H9 (cell line): ENCODE measurements at regions not wholly inside any gene's neighbourhood (a gene's known extent, or its start where the extent isn't known, plus 50 kb on each side); places are given as distances from the start of the nearest gene placed in this dataset.

Experiments
- DNase-seq: peaks from one replicate; pipeline ENCODE4 v3.0.0-alpha.2; 2017
- H2AFZ ChIP-seq: one replicate; pipeline ENCODE4 v1.6.1; 2013; ENCODE audit warnings: mild to moderate bottlenecking, low read length, control low read depth, moderate library complexity
- H2AK5ac ChIP-seq: 2 replicates; pipeline ENCODE4 v1.6.1; 2013; ENCODE audit warnings: low read length, control low read depth, mixed read lengths; ENCODE audit not compliant: insufficient read length
- H2BK120ac ChIP-seq: one replicate; pipeline ENCODE4 v1.6.1; 2013; ENCODE audit warnings: low read depth, mild to moderate bottlenecking, low read length, control low read depth, inconsistent platforms; ENCODE audit not compliant: poor library complexity, severe bottlenecking
- H2BK12ac ChIP-seq: 2 replicates; pipeline ENCODE4 v1.6.1; 2013; ENCODE audit warnings: low read length, control low read depth, mixed read lengths, low read depth; ENCODE audit not compliant: insufficient read length
- H2BK15ac ChIP-seq: 2 replicates; pipeline ENCODE4 v1.6.1; 2013; ENCODE audit warnings: low read depth, low read length, control low read depth
- H2BK20ac ChIP-seq: one replicate; pipeline ENCODE4 v1.6.1; 2013; ENCODE audit warnings: low read depth, mild to moderate bottlenecking, low read length, control low read depth, inconsistent platforms; ENCODE audit not compliant: poor library complexity, severe bottlenecking
- H2BK5ac ChIP-seq: 2 replicates; pipeline ENCODE4 v1.6.1; 2013; ENCODE audit warnings: low read length, control low read depth, mixed read lengths; ENCODE audit not compliant: insufficient read length
- H3K14ac ChIP-seq: 2 replicates; pipeline ENCODE4 v1.6.1; 2013; ENCODE audit warnings: low read length, control low read depth; ENCODE audit not compliant: insufficient read depth
- H3K18ac ChIP-seq: 2 replicates; pipeline ENCODE4 v1.6.1; 2013; ENCODE audit warnings: low read depth, mild to moderate bottlenecking, mixed read lengths, low read length, control low read depth; ENCODE audit not compliant: insufficient read length
- H3K23ac ChIP-seq: 2 replicates; pipeline ENCODE4 v1.6.1; 2013; ENCODE audit warnings: low read length, control low read depth, mixed read lengths, low read depth; ENCODE audit not compliant: insufficient read length
- H3K23me2 ChIP-seq: 2 replicates; pipeline ENCODE4 v1.6.1; 2013; ENCODE audit warnings: low read depth, mild to moderate bottlenecking, mixed read lengths, low read length, control low read depth; ENCODE audit not compliant: insufficient read length, poor library complexity, severe bottlenecking
- H3K27ac ChIP-seq: 2 replicates; pipeline ENCODE4 v1.5.1; 2013; ENCODE audit warnings: low read length, control low read depth, mixed read lengths, low read depth; ENCODE audit not compliant: insufficient read length
- H3K27me3 ChIP-seq: 2 replicates; pipeline ENCODE4 v1.6.1; 2013; ENCODE audit warnings: low read length, control low read depth, inconsistent platforms; ENCODE audit not compliant: insufficient read depth
- H3K4ac ChIP-seq: 2 replicates; pipeline ENCODE4 v1.6.1; 2013; ENCODE audit warnings: low read depth, mild to moderate bottlenecking, control low read depth, inconsistent platforms, low read length, moderate library complexity
- H3K4me1 ChIP-seq: 2 replicates; pipeline ENCODE4 v1.6.1; 2013; ENCODE audit warnings: low read length, control low read depth, inconsistent platforms; ENCODE audit not compliant: insufficient read depth
- H3K4me2 ChIP-seq: 2 replicates; pipeline ENCODE4 v1.6.1; 2013; ENCODE audit warnings: low read length, control low read depth, mixed read lengths; ENCODE audit not compliant: insufficient read length, insufficient read depth
- H3K56ac ChIP-seq: 2 replicates; pipeline ENCODE4 v1.6.1; 2013; ENCODE audit warnings: low read depth, mild to moderate bottlenecking, mixed read lengths, low read length, control low read depth; ENCODE audit not compliant: insufficient read length
- H3K79me1 ChIP-seq: 2 replicates; pipeline ENCODE4 v1.6.1; 2013; ENCODE audit warnings: low read depth, mild to moderate bottlenecking, moderate library complexity, low read length, control low read depth, inconsistent platforms; ENCODE audit not compliant: insufficient read depth, poor library complexity, severe bottlenecking
- H3K79me2 ChIP-seq: 2 replicates; pipeline ENCODE4 v1.6.1; 2013; ENCODE audit warnings: low read length, control low read depth, inconsistent platforms; ENCODE audit not compliant: insufficient read depth
- H3K9ac ChIP-seq: 2 replicates; pipeline ENCODE4 v1.6.1; 2013; ENCODE audit warnings: low read length, control low read depth, mixed read lengths; ENCODE audit not compliant: insufficient read length; ENCODE audit errors: extremely low read depth
- H3K9me3 ChIP-seq: one replicate; pipeline ENCODE4 v1.6.1; 2013; ENCODE audit warnings: low read depth, low read length, inconsistent platforms; ENCODE audit not compliant: control insufficient read depth
- H3T11ph ChIP-seq: one replicate; pipeline ENCODE4 v1.6.1; 2013; ENCODE audit warnings: mild to moderate bottlenecking, low read length, control low read depth, inconsistent platforms
- H4K20me1 ChIP-seq: one replicate; pipeline ENCODE4 v1.6.1; 2013; ENCODE audit not compliant: control insufficient read depth, insufficient read length, insufficient read depth
- H4K5ac ChIP-seq: 2 replicates; pipeline ENCODE4 v1.6.1; 2013; ENCODE audit warnings: low read depth, mild to moderate bottlenecking, mixed read lengths, low read length, control low read depth; ENCODE audit not compliant: insufficient read length
- H4K8ac ChIP-seq: replicated peaks from 2 replicates; pipeline ENCODE4 v1.6.1; 2013; ENCODE audit warnings: low read length, control low read depth, mixed read lengths, low read depth; ENCODE audit not compliant: insufficient read length
- H4K91ac ChIP-seq: 2 replicates; pipeline ENCODE4 v1.6.1; 2013; ENCODE audit warnings: low read depth, mild to moderate bottlenecking, moderate library complexity, mixed read lengths, low read length, control low read depth; ENCODE audit not compliant: insufficient read length
- H3K27ac Mint-ChIP-seq, 3 experiments: 2 replicates in 2 of 3; 3 replicates in 1 of 3; pipeline ENCODE4 v1.8.0; 2020 to 2021; ENCODE audit warnings: mixed read lengths in 3 of 3, mild to moderate bottlenecking in 1 of 3, moderate library complexity in 1 of 3
- H3K27me3 Mint-ChIP-seq: 2 replicates; pipeline ENCODE4 v1.8.0; 2021; ENCODE audit warnings: low read depth, mild to moderate bottlenecking, moderate library complexity, mixed read lengths
- H3K36me3 Mint-ChIP-seq, 3 experiments: 2 replicates in 2 of 3; 3 replicates in 1 of 3; pipeline ENCODE4 v1.8.0; 2020 to 2021; ENCODE audit warnings: low read depth in 3 of 3, mixed read lengths in 3 of 3; ENCODE audit not compliant: insufficient read depth in 1 of 3
- H3K4me1 Mint-ChIP-seq, 2 experiments: 2 replicates each; pipeline ENCODE4 v1.8.0; 2020; ENCODE audit warnings: mixed read lengths in 2 of 2
- H3K4me3 Mint-ChIP-seq, 2 experiments: 2 replicates in 1 of 2; 3 replicates in 1 of 2; pipeline ENCODE4 v1.8.0; 2020 to 2021; ENCODE audit warnings: mild to moderate bottlenecking in 2 of 2, mixed read lengths in 2 of 2, moderate library complexity in 1 of 2
- H3K9me3 Mint-ChIP-seq, 2 experiments: 2 replicates in 1 of 2; 3 replicates in 1 of 2; pipeline ENCODE4 v1.8.0; 2020; ENCODE audit warnings: mild to moderate bottlenecking in 2 of 2, mixed read lengths in 2 of 2, moderate library complexity in 1 of 2
- WGBS: extraction: QIAGEN DNeasy Blood & Tissue Kit; methylation state at CpG from one replicate; pipeline ENCODE4 v1.1.7; 2013; ENCODE audit warnings: missing lambda C conversion rate, low lambda C conversion rate, mixed read lengths; ENCODE audit not compliant: insufficient read length; ENCODE audit errors: extremely low coverage; 5-methylcytosine and 5-hydroxymethylcytosine counted together
- TF ChIP-seq, protein P1 (sequence below): fragments of 200-600 bp; sonication (generic); conservative IDR thresholded peaks from 3 replicates; pipeline ENCODE4 v1.8.0; 2021; ENCODE audit warnings: antibody characterized with exemption, mild to moderate bottlenecking

DNA sequence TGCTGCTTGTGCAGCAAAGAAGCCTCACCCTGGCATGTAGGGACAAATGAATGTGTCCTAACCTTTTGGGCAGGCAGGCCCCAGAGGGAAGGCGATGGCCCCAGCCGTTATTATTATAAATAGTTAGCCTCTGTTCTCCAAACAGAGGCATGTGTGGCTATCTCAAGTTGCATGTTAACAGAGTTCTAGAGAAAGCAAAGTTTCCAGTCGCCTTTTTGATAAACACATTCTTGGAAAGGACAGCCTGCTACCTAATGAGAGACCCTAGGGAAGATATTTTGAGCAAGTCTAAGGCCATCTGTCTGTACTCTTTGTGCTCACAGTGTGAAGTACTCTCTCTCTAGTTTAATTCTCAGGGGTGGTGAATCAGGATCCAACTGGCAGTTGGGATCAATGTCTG lies 97.4 kb upstream of the FHL2 start:
- Histone ChIP-seq H2BK20ac (no peak overlapping the region), H3K23me2 (no peaks in the 10 kb centered on the region), H4K5ac (no peak overlapping the region), H3K56ac (no peak overlapping the region), H3K27ac (no peak overlapping the region), H3K27me3 (no peaks in the 10 kb centered on the region; the same call in 1 of the 2 replicates), H3K79me1 (no peaks in the 10 kb centered on the region), H4K20me1 (no peaks in the 10 kb centered on the region), H3K79me2 (no peaks in the 10 kb centered on the region), H3K4me2 (no peak overlapping the region), H4K8ac (no peak overlapping the region), H2BK120ac (no peak overlapping the region), H2BK12ac (no peak overlapping the region), H4K91ac (no peak overlapping the region), H2BK15ac (no peak overlapping the region), H3K18ac (no peak overlapping the region), H3K4ac (no peak overlapping the region), H2AK5ac (no peak overlapping the region), H3K9me3 (no peaks in the 10 kb centered on the region), H3K14ac (no peak overlapping the region), H2BK5ac (no peak overlapping the region), H3K4me1 (no peaks in the 10 kb centered on the region), H3K9ac (no peak overlapping the region), H3T11ph (no peak overlapping the region), H2AFZ (no peak overlapping the region), H3K23ac (no peak overlapping the region)
- Mint-ChIP-seq H3K27ac (no peak overlapping the region), H3K9me3 (peaks cover 9 to 11% of the 10 kb centered on the region in 2 experiments), H3K36me3 (peaks cover 0 to 11% (median 0%) of the 10 kb centered on the region in 3 experiments; a peak in 2 of 7 replicates), H3K27me3 (peaks cover 10% of the 10 kb centered on the region), H3K4me1 (no peaks in the 10 kb centered on the region), H3K4me3 (no peak overlapping the region)
- no peak for DNase-seq
- TF ChIP-seq, protein P1, sequence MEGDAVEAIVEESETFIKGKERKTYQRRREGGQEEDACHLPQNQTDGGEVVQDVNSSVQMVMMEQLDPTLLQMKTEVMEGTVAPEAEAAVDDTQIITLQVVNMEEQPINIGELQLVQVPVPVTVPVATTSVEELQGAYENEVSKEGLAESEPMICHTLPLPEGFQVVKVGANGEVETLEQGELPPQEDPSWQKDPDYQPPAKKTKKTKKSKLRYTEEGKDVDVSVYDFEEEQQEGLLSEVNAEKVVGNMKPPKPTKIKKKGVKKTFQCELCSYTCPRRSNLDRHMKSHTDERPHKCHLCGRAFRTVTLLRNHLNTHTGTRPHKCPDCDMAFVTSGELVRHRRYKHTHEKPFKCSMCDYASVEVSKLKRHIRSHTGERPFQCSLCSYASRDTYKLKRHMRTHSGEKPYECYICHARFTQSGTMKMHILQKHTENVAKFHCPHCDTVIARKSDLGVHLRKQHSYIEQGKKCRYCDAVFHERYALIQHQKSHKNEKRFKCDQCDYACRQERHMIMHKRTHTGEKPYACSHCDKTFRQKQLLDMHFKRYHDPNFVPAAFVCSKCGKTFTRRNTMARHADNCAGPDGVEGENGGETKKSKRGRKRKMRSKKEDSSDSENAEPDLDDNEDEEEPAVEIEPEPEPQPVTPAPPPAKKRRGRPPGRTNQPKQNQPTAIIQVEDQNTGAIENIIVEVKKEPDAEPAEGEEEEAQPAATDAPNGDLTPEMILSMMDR = no peak
- no CpG with 5 or more reads among the region's 3 CpGs for WGBS
